Mucosa of descending colon (tissue), 3 donors: ENCODE measurements at regions not wholly inside any gene's neighbourhood (a gene's known extent, or its start where the extent isn't known, plus 50 kb on each side); places are given as distances from the start of the nearest gene placed in this dataset.

Source experiments
- ATAC-seq: fragments of 200-7000 bp; cut with Tn5 transposase; one replicate; pipeline ENCODE4 v1.9.1; 2020; ENCODE audit warnings: mild to moderate bottlenecking, moderate library complexity
- DNase-seq, 3 donors: peaks; one replicate each; pipeline ENCODE4 v3.0.0-alpha.2; 2020
- H3K36me3 ChIP-seq: fragments of 200-600 bp; one replicate; pipeline ENCODE4 v1.8.0; 2021; ENCODE audit warnings: low read depth, mild to moderate bottlenecking
- H3K4me1 ChIP-seq: fragments of 200-600 bp; one replicate; pipeline ENCODE4 v1.8.0; 2021; ENCODE audit warnings: low read depth, mild to moderate bottlenecking
- H3K4me3 ChIP-seq: fragments of 200-600 bp; one replicate; pipeline ENCODE4 v1.8.0; 2021; ENCODE audit warnings: mild to moderate bottlenecking
- H3K9me3 ChIP-seq: fragments of 200-600 bp; one replicate; pipeline ENCODE4 v1.8.0; 2021; ENCODE audit warnings: mild to moderate bottlenecking
- intact Hi-C, 2 donors: fragments of 100-400 bp; cut with DNase I in 1 of 2; cut with micrococcal nuclease in 1 of 2; formaldehyde crosslinking; loops; one replicate each; pipeline versions ENCODE4 v1.11.0 to v1.11.1; 2022; cut with DNase I, micrococcal nuclease
- TF ChIP-seq, protein P1 (sequence below): fragments of 200-600 bp; IDR thresholded peaks from one replicate; pipeline ENCODE4 v1.8.0; 2022; ENCODE audit warnings: antibody characterized with exemption, mild to moderate bottlenecking
- donor health status: DM: no; HTN: no; CAD: no; lungs with moderate emphysema.
- donor health status: DM: no; HTN: no; CAD: no.
- donor health status: DM: no; HTN: yes; CAD: no.

DNA sequence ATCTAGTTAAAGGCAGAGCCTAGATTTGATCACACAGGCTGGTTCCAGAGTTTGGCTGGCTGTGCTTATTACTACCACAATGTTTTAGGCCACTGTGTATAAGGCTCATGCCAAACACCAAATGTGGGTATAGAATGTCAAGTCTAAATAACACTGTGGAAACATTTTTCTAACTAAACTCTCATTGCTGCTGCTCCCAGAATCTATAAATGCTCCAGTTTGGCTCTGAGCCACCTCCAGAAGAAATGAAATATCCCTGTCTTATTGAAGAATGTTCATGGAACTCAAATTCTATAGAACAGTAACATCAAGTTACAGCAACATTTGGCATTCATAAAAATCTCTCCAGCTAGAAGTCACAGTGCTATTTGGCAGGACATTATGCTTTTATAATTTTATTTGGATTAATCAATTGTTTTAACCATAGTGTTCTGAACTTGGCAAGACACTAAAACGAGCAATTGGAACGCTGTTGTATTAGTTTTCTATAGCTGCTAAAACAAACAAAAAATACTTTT lies 178.1 kb upstream of the COX7C start:
- Histone ChIP-seq H3K4me3 (no peak overlapping the region), H3K4me1 (no peaks in the 10 kb centered on the region), H3K36me3 (no peaks in the 10 kb centered on the region), H3K9me3 (no peaks in the 10 kb centered on the region)
- ATAC-seq: no peak
- intact Hi-C loops: no loop called here
- no peak for DNase-seq
- TF ChIP-seq, protein P1, sequence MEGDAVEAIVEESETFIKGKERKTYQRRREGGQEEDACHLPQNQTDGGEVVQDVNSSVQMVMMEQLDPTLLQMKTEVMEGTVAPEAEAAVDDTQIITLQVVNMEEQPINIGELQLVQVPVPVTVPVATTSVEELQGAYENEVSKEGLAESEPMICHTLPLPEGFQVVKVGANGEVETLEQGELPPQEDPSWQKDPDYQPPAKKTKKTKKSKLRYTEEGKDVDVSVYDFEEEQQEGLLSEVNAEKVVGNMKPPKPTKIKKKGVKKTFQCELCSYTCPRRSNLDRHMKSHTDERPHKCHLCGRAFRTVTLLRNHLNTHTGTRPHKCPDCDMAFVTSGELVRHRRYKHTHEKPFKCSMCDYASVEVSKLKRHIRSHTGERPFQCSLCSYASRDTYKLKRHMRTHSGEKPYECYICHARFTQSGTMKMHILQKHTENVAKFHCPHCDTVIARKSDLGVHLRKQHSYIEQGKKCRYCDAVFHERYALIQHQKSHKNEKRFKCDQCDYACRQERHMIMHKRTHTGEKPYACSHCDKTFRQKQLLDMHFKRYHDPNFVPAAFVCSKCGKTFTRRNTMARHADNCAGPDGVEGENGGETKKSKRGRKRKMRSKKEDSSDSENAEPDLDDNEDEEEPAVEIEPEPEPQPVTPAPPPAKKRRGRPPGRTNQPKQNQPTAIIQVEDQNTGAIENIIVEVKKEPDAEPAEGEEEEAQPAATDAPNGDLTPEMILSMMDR: no peak

DNA sequence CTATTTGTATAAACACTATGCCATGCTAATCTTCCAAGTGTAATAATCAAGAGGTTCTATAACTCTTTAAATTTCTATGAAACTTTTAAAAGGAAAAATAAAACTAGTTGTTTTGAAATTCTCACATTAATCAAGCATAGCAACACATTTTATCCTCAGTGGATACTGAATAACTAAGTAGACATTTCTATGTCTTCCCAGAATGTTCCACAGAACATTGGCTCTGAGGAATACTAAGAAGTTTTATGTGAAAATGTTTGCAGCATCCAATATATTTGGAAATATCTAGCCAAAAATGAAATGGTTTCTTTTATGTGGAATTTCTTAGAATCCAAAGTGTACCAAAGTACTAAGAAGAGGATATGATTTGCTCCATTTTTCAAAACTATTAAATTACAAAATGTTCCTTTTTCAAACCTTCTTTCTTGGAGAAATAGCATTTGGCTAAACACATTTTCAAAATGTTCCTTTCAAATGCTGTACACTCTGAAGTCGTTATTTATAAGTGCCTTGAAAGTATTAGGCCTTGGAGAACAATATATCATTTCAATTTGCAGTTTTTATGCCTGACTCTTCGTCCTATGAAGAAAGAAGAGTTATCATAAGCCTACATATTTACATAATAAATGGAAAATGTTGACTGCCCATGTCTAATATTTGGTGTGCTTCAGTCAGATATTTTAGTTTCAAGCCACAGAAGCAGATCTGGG lies 175.6 kb upstream of the COX7C start:
- intact Hi-C loops: no loop called here
- Histone ChIP-seq H3K36me3 (no peaks in the 10 kb centered on the region), H3K4me3 (no peak overlapping the region), H3K4me1 (no peaks in the 10 kb centered on the region), H3K9me3 (no peaks in the 10 kb centered on the region)
- no peak for ATAC-seq
- TF ChIP-seq, protein P1: no peak
- DNase-seq: no peak

DNA sequence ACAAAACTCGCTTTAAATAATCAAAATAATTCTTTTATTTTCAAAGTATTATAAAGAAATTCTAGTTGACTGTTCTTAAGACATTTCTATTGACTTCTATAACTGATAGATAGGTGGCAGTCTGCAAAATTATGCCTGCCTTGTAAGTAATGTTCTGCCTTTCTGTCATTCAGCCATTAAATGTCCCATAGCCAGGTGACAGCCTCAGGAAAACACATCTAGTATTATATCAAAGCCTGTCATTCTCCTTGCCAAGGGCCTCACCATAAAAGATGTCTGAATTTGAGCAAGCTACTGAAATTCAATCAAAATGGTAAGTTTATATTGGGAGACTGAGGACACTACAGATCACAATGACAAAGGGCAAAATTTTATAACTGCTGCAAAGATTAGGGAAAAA lies 170.4 kb upstream of the COX7C start:
- Histone ChIP-seq H3K4me3 (no peak overlapping the region), H3K9me3 (no peaks in the 10 kb centered on the region), H3K4me1 (no peaks in the 10 kb centered on the region), H3K36me3 (no peaks in the 10 kb centered on the region)
- no peak for ATAC-seq
- DNase-seq: no peak
- intact Hi-C loops: no loop called here
- TF ChIP-seq, protein P1: no peak

DNA sequence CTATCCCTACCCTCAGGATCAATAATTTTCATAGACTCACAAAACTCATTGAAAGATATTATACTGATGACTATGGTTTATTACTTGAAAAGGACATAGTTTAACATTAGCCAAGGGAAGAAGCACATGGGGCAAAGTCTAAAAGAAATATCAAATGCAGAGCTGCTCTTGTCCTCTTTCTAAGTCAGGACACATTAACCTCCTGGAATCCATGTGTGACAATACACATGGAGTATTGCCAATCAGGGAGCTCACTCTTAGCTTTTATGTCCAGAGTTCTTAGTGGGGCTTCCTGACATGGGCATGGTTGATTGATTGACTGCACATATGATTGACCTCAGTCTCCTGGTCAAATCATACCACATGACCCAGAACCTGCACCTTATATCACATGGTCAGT lies 165.5 kb upstream of the COX7C start:
- no peaks in the 10 kb centered on the region for H3K4me1 ChIP-seq
- H3K36me3 ChIP-seq: no peaks in the 10 kb centered on the region
- intact Hi-C loops: no loop called here
- no peak overlapping the region for H3K4me3 ChIP-seq
- no peak for DNase-seq
- TF ChIP-seq, protein P1: no peak
- H3K9me3 ChIP-seq: no peaks in the 10 kb centered on the region
- no peak for ATAC-seq

DNA sequence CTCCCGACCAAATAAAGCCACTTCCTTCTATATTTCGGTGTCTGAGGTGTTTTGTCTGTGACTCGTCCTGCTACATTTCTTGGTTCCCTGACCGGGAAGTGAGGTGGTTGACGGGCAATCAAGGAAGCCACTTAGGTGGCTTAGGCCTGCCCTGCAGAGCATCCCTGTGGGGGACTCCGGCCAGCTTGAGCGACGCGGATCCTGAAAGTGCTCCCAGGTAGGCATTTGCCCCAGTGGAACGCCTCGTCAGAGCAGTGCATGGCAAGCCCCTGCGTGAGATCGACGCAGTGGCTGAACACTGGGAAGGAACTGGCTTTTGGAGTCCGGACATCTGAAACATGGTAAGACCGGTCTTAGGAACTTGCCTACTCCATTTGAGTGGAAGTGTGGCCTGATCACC lies 157.2 kb upstream of the COX7C start:
- TF ChIP-seq, protein P1: no peak
- DNase-seq: no peak

More for the DNA sequence above, 157.2 kb upstream of the COX7C start:
- Histone ChIP-seq H3K4me3 (no peak overlapping the region), H3K4me1 (no peaks in the 10 kb centered on the region), H3K9me3 (peaks cover 25% of the 10 kb centered on the region), H3K36me3 (no peaks in the 10 kb centered on the region)
- intact Hi-C loops: no loop called here
- ATAC-seq: no peak
